Pulmonary artery endothelial cell (primary cell): ENCODE measurements at regions not wholly inside any gene's neighbourhood (a gene's known extent, or its start where the extent isn't known, plus 50 kb on each side); places are given as distances from the start of the nearest gene placed in this dataset.
"Not testable (repeated sequence)": the region's sequence is repeated elsewhere in the genome, so short reads cannot be mapped to it uniquely, and the experiment has no call there.

Source experiments
- DNase-seq: peaks from one replicate; pipeline ENCODE4 v3.0.0-alpha.2; 2011; ENCODE audit warnings: low read depth, low spot score

DNA sequence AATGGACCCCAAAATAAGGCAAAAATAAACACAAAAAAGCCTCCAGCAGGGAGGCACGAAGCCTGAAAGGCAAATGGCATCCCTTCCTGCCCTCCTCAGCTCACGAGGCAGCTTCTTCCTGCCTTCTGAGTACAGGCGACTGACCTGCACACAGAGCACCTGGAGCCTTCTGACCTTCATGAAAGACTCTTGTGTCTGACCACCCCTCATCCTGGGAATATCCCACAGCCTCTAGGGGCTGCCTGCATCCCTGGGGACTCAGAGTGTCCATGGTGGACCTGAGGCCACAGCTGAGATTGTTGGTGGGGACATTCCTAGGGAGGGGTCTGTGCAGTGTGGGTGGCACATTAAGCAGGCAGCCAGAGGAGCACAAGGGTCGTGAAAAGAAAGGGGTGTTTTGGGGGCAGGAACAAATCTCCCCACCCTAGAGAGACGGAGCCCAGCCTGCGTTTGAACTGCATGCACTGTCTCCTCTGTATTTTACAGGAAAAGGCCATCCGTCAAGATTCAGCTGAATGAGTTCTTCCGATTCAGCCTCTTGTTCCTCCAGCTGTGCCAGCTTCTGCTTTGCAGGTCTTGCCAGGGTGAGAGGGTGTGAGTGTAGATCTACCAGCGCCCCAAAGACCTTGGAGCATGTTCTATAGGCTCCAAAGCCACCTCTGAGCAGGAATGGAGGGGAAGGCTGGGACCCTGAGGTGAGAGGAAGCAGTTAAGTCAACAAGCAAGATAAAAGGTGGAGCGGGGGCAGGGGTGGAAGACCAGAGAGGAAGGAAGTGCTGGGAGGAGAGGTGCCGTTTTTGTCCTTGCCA is 80.4 kb upstream of the MEF2A start:
- no peak for DNase-seq

DNA sequence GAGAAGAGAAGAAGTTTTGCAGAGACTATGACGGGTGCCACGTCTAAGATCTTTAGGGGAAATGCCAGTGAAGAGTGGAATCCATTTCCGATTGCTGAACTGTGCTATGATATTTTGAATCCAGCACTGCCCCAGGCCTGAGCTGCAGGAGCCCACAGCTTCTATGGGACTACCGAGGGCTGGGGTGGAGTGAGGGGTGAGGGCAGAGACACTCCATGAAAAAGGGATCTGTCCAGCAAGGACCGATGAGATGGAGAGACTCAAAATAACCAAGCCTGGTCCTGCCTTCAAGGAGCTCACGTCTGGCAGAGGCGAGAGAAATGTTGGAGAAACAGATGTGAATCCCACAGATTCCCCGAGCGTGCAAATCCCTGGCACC is 79.8 kb upstream of the MEF2A start:
- DNase-seq = no peak

DNA sequence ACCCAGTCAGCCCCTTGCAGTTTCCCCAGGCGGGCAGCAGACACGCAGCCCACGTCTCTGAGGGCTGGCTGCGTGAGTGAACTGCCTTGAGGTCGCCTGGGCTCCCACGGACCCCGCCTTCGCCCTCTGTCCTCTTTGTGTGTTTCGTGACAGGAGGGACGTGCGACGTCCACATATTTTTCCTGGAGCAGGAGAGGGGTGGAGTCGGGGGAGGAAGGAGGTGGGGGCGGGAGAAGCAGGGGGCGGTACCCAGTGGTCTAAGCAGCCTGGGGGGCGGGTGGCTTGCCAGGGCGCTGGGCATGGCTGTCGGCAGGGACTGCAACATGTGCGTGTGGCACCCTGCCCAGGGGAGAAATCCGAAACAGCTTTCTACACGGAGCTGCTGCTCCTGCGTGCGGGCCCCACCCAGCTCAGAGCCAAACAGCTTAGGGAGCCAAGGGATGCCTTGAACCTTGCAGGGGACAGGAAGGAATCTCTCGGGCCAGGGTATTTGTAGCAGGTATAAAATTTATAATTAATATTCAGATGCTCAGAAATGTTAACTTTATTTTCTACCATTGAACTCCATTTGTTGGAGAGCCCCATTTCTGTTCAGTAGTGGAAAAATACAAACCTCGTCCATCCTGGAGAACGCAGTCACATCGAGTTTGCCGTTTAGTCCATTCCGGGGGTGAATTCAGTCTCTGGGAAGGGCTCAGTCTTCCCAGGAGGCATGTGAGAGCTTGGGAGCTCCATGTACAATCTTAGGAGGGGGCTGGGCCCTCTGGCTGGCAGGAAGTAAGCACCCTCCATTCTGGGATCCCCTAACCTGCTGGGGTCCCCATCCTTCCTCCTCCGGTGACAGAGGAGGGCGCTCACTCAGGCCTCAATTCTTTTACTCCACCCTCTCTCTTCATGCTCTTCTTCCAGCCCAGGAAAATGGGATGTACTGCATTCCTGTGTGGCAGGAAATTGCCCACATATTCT is 79.1 kb upstream of the MEF2A start:
- no peak for DNase-seq

DNA sequence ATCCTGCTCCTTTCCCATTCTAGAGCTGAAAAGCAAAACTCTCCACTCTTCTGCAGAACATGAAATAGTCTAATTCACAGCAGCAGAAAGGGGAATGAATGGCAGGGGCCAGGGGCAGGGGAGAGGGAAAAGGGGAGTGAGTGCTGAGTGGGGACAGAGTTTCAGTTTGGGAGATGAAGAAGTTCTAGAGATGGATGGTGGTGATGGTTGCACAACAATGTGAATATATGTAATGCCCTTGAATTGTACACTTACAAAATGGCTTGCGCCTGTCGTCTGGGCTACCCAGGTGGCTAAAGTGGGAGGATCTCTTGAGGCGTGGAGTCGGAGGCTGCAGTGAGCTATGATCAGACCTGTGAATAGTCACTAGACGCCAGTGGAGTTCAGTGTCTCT is 78.5 kb upstream of the MEF2A start:
- DNase-seq = no peak

DNA sequence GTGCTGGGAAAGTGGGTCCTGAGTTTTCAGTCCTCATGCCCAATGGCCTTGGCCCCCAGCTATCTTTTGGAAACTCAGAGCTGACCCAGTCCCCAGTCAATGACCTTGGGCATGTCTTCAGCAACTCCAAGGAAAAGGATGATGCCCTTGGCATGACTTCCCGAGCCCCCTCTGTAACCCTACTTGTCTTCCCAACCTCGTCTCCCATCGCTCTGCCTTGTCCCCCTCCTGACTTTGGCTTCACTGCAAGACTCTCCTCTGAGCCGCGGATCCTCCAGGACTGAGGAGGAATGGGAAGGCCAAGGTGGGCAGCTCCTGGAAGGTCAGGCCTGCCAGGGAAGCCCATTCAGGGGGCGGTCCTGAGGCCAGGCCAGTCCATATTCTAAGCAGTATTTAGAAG is 73.5 kb upstream of the MEF2A start:
- DNase-seq = no peak

DNA sequence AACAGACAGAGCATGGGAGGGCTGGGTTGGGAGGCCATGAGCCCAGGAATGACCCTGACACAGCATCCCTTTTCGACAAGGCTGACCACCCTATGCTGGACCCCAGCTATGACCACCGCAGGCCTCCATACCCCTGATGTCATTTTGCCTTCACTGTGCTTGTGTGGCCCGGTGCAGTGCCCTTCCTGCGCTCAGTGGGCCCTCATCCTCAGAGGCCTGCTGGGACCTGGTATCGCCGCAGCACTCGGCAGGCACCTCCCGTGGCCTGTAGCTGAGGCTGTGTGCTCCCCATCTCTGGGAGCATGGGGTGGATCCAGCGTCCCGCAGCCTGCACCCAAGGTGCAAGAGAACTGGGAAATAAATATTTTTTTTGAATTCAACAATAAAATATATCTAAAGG is 73.1 kb upstream of the MEF2A start:
- no peak for DNase-seq

DNA sequence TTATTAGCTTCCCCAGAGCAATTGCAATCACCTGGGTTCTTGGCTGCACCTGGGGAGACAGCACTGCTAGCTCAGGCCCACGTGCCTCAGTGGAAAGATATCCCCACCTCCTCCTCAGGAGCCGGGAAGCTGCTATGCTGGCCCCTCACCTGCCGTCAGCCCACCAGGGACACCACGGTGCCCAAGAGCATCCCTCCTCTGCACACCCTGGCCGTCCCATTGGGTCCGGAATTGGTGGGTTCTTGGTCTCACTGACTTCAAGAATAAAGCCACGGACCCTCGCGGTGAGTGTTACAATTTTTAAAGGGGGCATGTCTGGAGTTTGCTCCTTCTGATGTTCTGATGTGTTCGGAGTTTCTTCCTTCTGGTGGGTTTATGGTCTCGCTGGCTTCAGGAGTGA is 72.3 kb upstream of the MEF2A start:
- no peak for DNase-seq

DNA sequence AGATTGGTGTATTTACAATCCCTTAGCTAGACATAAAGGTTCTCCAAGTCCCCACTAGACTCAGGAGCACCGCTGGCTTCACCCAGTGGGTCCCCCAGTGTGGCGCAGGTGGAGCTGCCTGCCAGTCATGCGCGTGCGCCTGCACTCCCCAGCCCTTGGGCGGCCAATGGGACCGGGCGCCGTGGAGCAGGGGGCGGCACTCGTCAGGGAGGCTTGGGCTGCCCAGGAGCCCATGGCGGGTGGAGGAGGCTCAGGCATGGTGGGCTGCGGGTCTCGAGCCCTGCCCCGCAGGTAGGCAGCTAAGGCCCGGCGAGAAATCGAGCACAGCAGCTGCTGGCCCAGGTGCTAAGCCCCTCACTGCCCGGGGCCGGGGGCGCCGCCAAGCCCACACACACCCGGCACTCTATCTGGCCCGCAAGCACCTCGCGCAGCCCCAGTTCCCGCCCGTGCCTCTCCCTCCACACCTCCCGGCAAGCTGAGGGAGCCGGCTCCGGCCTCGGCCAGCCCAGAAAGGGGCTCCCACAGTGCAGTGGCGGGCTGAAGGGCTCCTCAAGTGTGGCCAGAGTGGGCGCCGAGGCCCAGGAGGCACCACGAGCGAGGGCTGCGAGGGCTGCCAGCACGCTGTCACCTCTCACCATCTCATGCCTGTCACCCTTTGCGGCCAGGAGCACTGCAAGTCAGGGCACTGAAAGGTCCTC is 71.1 kb upstream of the MEF2A start:
- not testable (repeated sequence) for DNase-seq

DNA sequence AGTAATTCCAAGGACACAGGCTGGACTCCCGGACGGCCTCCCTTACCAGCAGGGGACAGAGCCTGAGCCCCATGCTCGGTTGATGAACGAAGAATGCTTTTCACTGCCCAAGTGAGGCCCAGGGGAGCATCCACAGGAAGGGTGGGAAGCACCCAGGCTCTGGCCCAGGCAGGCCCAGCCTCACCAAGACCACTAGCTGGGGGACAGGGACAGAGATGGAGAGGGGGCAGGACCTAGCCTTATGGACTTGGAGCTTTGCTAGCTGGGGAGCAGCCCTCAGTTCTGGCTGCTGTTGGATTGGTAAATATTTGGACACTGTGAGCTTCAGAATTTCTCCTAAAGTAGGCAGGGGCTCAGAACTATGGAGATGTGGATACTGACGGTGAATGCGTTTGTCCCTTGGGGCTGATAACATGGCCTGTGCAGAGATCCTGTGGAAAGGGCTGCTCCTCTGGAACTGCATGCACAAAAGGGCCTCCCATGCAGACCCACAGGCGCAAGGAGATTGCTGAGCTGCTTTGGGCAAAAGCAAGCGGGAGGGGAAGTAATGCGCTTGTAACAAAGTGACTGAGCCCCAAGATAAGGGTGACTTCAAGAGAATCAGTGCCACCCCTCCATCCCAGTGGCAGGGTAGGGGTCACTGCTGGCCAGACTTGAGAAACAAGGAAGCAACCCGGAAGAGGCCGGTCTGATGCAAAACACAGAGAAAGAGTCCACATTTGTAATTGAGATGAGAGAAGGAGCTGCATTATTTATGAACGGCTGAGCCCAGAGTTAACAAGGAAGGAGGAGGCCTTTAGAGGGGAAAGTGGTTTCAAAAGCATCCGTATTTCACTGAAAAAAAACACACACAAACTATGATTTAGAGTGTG is 70.1 kb upstream of the MEF2A start:
- DNase-seq = no peak

DNA sequence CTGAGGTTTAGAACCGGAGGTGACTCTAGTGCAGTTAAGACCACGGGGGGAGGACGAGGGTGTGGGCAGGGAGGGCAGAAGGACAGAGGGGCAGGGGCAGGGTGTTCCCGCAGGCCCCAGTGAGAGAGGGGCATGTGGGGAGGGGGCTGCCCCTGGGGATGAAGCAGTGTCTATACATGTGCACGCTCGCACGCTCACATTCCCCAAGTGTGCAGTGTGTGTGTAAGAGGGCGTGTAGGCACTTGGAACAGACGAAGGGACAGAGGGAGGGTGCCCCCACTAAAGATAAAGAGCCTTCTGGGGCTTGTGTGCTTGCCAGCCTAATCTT is 69.5 kb upstream of the MEF2A start:
- no peak for DNase-seq

DNA sequence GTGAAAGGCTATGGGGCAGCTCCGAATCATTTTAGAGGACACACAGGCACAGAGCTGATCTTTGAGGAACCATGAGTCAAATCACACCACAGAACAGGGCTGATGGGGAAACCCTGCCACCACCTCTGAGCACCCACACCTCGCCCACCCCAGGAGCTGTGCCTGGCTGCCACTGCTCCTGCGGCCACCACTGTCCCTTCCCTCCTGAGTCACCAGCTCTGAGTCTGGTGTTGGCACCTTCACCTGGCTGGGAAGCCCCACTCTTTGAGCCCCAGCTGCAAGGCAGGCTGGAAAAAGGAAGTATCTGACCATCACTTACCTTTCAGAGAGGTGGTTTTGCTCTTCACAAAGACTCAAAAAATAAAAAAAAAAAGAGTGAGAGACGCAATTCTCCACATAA is 63.6 kb upstream of the MEF2A start:
- no peak for DNase-seq

DNA sequence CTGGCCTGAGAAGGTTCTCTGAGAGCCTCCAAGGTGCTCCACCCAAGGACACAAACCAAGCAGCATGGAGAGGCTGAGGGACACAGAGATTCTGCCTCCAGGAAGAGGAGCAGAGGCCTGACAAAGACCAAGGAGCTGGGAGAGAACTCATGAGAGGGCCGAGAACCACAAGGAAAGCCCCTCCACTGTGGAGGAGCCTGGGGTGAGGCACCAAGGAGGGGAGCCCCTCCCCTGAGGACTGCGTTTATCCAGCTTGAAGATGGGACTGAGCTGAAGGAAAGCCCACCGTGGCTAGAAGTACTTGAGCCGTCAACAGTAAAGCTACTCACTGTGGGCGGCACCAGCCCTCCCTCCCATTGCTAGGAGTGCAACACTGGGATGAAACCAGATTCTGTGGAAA is 63.1 kb upstream of the MEF2A start:
- no peak for DNase-seq

DNA sequence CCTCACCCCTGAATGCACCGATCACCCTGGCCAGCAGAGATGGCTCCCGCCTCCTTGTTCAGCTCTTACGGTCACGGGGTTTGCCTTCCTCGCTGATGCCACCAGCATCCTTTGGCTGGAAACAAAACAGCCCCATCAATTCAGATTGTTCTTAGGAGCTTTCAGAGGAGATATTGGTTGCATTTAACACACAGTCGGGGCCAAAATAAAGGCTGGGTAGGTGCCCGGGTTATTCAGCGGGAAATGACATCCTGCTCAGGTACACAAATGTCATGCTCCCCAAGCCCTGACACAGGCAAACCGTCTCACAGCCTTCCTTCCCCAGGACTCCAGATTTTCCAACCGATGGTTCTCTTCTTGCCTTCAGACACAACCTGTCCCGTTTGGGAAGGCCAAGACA is 62.4 kb upstream of the MEF2A start:
- no peak for DNase-seq

DNA sequence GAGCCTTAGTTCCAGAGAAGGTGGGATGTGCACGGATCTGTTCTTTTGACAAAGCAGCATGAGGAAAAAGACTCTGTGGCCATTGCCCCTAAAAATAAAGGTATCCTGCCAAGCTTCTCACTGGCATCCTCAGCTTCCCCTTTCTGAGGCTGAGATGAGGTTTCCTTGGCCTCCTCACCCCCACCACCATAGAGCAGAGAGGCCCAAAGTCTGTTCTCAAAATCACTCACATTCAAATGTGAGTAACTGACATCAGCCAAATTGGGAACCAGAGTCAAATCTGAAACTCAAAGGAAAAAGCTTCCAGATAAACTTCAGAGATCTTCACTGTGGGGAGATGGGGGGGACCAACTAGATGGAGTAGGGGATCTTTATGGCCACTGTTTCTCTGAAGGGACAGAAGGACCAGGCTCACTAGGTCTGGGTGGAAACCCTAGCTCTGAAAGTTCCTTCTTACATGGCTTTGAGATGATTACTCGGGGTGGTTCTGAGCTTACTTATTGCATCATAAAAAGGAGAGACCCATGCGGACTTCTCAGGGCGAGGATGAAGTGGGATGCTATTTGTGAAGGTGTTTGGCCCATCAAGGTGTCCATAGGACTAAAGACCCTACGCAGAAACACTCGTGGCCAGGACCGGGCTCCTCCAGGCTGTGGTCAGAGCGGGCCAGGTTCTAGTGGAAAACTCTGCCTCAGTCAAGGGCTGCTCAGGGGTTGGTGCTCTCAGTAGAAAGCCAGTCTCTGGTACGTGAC is 61.5 kb upstream of the MEF2A start:
- DNase-seq = no peak

DNA sequence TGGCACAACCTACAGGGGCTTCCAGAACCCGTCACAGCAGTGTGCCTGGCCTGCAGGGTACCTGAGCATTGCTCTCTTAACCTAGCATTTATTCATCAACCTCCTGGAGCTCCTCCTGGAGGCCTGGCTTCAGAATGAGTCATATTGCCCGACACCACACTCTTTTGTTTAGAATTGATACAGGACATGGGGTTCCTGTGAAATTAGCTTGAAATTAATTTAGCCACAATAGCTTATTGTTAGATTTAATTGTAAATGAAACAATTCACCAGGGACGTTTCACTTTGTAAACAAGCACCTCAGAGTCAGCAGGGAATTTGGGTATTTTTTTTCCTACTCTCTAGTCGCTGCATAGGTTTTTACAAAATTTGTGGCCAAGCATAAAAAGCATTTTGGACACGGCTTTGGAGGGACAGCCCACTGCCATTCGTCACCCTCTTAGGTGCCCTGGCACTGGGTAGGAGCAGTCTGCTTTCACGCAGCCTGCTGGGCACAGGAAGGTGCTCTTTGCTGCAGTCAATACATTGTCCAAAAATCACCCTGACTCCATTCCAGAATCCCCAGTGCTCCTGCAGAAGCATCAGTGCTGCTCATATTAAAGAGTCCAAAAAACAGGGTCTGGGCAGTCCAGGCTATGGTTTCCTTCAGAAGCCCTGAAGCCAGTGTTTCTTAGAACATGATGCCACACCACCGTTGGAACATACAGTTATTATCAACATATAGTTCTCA is 60.8 kb upstream of the MEF2A start:
- no peak for DNase-seq

DNA sequence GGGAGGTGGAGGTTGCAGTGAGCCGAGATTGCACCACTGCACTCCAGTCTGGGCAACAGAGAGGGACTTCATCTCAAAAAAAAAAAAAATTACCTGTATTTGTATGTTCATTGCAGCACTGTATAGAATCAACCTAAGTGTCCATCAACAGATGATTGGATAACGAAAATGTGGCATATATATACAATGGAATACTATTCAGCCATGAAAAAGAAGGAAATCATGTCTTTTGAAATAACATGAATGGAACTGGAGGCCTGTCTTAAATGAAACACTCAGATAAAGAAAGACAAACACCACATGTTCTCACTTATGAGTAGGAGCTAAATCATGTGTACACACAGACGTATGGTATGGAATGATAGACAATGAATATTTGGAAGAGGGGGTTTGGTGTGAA is 59.4 kb upstream of the MEF2A start:
- DNase-seq = no peak

DNA sequence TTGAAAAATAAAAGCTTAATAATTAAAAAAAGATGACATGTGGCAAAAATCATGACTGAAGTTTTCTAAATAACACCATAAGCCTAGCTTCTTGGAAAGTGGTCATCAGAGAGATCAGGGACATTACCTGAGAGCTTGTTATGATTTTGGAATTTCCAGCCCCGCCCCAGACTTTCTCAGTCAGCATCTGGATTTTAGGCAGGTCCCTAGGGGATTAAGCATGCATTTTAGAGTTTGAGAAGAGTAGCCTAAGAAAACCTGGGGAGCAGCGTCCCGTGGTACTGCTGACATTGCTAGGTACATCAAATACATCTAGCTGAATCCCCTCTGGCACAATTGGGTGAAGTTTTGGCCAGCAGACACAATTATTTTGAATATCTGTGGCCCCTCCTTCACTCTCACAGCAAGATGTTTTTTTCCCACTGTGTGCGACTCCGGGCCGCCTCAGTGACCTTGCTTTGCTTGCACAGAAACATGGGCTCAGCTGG is 58.7 kb upstream of the MEF2A start:
- no peak for DNase-seq

DNA sequence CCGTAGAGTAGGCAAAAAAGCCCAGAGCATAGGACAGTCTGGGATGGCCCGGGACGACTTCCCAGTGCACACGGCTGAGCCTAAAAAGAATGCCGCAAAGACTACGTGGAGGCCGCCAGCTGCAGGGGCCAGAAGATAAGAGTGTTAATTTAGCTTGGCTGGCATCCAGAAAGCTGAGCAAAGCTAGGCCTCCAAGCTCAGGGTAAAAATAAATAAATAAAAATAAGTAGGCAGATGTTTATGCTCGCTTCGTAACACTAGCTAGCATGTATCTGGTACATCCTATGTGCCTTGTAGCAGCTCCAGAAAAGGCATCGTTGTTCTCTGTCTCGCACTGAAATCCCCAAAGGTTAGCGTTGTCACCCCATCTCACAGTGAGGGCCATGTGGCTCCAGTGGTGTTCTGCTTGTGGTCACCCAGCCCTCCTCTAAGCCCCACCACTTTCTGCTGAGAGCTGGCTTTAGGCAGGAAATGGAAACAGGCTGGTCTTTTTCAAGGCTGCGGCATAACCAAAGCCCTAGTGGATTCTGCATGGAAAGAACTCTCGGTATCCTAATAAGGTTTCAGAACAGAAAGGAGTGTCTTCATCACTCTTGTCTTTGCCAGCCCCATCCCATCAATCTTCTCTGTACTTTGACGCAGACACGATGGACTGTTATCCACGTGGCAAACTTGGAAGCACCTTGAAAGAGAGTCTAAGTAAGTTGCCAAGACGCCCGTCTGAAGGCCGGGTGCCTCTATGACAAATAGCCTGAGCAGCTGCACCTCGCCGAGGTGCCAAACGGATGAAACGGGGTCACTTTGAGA is 58.1 kb upstream of the MEF2A start:
- peak; percentile 39 for DNase-seq

DNA sequence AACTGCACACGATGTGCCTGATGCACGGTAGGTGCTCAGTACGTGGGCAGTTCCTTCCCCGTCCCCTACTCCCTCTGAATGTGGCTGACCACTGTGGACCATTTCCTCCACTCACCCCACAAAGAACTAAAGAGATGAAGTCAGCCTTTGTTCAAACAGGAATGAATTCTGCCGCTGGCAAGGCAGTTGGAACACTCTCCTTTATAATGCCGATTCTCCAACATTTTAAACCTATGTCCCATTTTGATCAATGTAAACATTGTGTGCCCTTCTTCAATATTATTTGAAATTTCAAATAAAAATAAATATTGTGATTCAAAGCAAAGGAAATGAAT is 57.5 kb upstream of the MEF2A start:
- DNase-seq = no peak
